T-helper 17 cell (primary cell): ENCODE measurements at regions not wholly inside any gene's neighbourhood (a gene's known extent, or its start where the extent isn't known, plus 50 kb on each side); places are given as distances from the start of the nearest gene placed in this dataset.
"Not testable (repeated sequence)": the region's sequence is repeated elsewhere in the genome, so short reads cannot be mapped to it uniquely, and the experiment has no call there.

Experiments
- ATAC-seq: fragments of 150-1000 bp; cut with Tn5 transposase; 2 replicates; pipeline ENCODE4 v1.10.0; 2021; ENCODE audit warnings: mild to moderate bottlenecking, moderate library complexity
- DNase-seq, 3 donors: peaks; one replicate each; pipeline versions ENCODE4 v3.0.0 to v3.0.0-alpha.2; 2020 to 2021
- H3K9me3 ChIP-seq: one replicate; pipeline ENCODE4 v1.7.0; 2013; ENCODE audit warnings: low read length, mild to moderate bottlenecking; ENCODE audit not compliant: control insufficient read depth, poor library complexity, severe bottlenecking
- H3K27ac Mint-ChIP-seq: one replicate; pipeline ENCODE4 v1.8.0; 2022; ENCODE audit warnings: mild to moderate bottlenecking, moderate library complexity, mixed read lengths
- H3K27me3 Mint-ChIP-seq: one replicate; pipeline ENCODE4 v1.8.0; 2022; ENCODE audit warnings: mixed read lengths
- H3K36me3 Mint-ChIP-seq: one replicate; pipeline ENCODE4 v1.8.0; 2022; ENCODE audit warnings: low read depth, mixed read lengths
- H3K4me1 Mint-ChIP-seq: one replicate; pipeline ENCODE4 v1.8.0; 2022; ENCODE audit warnings: mild to moderate bottlenecking, mixed read lengths
- H3K4me3 Mint-ChIP-seq: one replicate; pipeline ENCODE4 v1.8.0; 2022; ENCODE audit warnings: mild to moderate bottlenecking, moderate library complexity, mixed read lengths

DNA sequence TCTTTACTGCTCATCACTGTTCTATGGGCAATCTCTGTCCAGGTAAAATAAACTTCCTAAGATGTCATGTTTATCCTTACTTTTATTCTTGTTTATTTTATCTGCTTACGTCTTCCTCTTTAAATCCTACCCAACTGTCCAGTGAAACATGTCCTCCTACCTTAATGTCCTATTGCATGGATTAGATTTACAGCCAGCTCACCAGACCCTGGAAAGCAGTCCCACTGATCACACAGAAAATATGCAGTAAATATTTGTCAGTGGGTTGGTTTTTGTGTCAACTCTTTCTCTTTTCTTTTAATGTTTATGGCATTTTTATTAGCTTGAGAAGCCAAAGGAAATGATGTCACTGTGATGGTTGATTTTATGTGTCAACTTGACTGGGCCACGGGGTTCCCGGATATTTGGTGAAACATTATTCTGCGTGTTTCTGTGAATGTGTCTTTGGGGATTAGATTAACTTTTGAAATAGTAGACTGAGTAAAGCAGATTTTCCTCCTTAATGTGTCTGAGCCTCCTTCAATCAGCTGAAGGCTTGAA, 258.3 kb downstream of the SRGAP2C start:
- no peak overlapping the region for H3K27ac Mint-ChIP-seq
- ATAC-seq (no peak), DNase-seq (no peak)
- H3K4me3 Mint-ChIP-seq: no peak overlapping the region
- H3K4me1 Mint-ChIP-seq: peaks cover 12% of the 10 kb centered on the region
- peaks cover 2% of the 10 kb centered on the region for H3K36me3 Mint-ChIP-seq
- no peaks in the 10 kb centered on the region for H3K9me3 ChIP-seq
- H3K27me3 Mint-ChIP-seq: no peaks in the 10 kb centered on the region

DNA sequence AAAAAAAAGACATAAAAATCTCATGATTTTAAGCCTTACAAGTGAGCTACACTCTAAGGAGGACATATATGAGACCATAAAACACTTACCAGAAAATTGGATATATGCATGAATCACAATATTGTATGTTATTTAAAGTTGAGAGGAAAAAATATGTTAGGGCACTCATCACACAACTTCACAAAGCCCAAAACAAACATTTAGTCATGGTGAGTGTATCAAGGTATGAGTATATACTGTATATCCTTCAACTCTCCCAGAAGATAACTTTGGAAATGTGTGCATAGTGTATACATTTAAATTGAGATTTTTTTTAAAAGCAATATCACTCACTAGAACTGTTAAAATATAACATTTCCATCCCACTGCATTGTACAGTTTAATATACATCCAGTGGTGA, 259.3 kb downstream of the SRGAP2C start:
- no peaks in the 10 kb centered on the region for H3K9me3 ChIP-seq
- Mint-ChIP-seq H3K4me3 (no peak overlapping the region), H3K27ac (peak overlapping the region; percentile 14), H3K4me1 (peaks cover 14% of the 10 kb centered on the region), H3K27me3 (no peaks in the 10 kb centered on the region), H3K36me3 (peaks cover 2% of the 10 kb centered on the region)
- ATAC-seq (no peak), DNase-seq (no peak)

DNA sequence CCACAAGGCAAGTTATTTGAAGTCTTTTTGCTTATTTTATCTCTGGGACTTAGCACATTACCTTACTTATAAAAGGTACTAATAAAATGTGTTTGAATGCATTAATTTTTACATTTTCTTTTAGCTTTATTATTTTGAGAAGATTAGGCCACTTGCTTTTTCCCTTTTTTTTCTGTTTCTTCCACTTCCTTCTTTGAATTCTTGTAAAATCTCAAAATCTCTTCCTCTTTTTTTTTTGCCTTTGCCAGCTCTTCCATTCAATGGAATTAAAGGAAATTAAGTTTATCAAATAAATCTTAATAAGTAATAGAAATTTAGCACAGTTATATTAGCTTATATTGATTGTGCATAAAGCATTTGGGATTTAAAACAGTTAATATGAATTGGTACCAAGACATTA, 260.9 kb downstream of the SRGAP2C start:
- peaks cover 14% of the 10 kb centered on the region for H3K4me1 Mint-ChIP-seq
- peak overlapping the region; percentile 68 for H3K27ac Mint-ChIP-seq
- no peaks in the 10 kb centered on the region for H3K9me3 ChIP-seq
- no peak for ATAC-seq
- H3K4me3 Mint-ChIP-seq: no peak overlapping the region
- H3K36me3 Mint-ChIP-seq: peaks cover 2% of the 10 kb centered on the region
- no peak for DNase-seq
- H3K27me3 Mint-ChIP-seq: no peaks in the 10 kb centered on the region

DNA sequence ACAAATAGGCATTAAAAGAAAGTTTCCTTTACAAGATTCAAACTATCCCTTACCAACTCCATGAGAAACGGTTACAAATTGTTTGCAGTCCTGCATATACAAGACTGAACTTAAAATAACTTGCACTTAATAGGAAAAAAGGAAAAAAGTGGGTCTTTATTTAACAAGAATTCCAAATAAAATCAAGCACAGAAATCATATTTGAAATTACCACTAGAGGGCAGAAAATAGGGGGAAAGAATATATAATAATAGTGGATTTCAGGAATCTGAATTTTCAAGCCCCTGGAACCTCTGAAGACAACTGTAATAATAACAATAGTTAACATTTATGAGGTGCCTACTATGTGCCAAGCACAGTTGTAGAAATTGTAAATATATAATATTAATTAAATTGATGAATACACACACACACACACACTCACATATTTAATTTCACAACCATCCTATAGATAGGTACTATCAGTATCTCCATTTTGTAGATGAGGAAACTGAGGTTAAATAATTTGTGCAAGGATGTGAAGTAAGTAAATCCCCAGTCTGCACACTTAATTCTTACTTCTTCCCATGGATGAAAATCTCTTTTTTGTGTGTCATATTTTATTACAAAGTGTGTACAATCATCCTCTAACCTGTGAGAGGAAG, 262.6 kb downstream of the SRGAP2C start:
- not testable (repeated sequence) for H3K27me3 Mint-ChIP-seq, H3K4me3 Mint-ChIP-seq, ATAC-seq, H3K36me3 Mint-ChIP-seq, DNase-seq, H3K9me3 ChIP-seq
- peaks cover 14% of the 10 kb centered on the region for H3K4me1 Mint-ChIP-seq
- H3K27ac Mint-ChIP-seq: peak overlapping the region; percentile 45

DNA sequence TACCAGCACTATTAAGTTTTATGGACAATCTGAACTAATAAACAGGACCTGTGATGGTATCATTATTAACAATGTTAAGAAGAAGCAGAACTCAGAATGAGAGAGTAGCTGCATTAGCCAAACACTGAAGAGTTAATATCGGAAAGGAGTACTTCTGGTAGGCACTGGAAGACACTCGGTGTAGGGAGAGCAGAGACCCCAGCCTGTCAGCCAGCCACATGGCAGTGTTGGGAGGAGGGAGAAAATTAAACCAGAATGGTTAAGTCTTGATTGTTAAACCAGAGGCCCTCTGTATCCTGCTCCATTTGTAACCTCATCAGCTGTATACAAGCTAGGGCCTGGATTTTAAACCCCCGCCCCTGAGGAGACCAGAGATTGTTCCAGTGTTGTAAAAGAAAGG, 263.3 kb downstream of the SRGAP2C start:
- peak overlapping the region; percentile 68 for H3K27ac Mint-ChIP-seq

DNA sequence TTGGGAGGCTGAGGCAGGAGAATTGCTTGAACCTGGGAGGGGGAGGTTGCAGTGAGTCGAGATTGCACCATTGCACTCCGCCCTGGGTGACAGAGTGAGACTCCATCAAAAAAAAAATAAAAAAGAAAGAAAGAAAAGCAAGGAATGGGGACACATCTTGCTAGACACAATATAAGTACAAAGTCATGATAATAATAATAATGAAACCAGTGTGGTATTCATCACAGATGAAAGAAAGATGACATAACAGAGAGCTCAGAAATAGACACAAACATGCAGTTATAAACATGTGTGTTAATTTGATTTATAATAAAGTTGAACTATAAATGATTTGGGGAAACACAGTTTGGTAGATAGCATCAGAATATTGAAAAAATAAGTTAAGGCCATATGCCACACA, 264.1 kb downstream of the SRGAP2C start:
- ATAC-seq (no peak), DNase-seq (no peak)
- peaks cover 14% of the 10 kb centered on the region for H3K4me1 Mint-ChIP-seq
- no peaks in the 10 kb centered on the region for H3K27me3 Mint-ChIP-seq
- peaks cover 2% of the 10 kb centered on the region for H3K36me3 Mint-ChIP-seq
- peak overlapping the region; percentile 68 for H3K27ac Mint-ChIP-seq
- no peak overlapping the region for H3K4me3 Mint-ChIP-seq
- no peaks in the 10 kb centered on the region for H3K9me3 ChIP-seq

More for the DNA sequence above, 263.3 kb downstream of the SRGAP2C start:
- peaks cover 14% of the 10 kb centered on the region for H3K4me1 Mint-ChIP-seq
- not testable (repeated sequence) for H3K36me3 Mint-ChIP-seq, H3K9me3 ChIP-seq, DNase-seq, H3K27me3 Mint-ChIP-seq, H3K4me3 Mint-ChIP-seq, ATAC-seq

DNA sequence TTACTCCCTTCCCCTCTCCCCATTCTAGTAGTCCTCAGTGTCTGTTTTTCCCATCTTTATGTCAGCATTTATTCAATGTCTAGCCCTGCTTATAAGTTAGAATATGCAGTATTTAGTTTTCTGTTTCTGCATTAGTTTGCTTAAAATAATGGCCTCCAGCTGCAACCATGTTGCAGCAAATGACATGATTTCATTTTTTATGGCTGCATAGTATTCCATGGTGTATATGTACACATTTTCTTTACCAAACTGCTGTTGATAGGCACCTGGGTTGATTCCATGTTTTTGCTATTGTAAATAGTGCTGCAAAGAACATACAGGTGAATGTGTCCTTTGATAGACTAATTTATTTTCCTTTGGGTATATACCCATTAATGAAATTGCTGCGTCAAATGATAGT, 267.7 kb downstream of the SRGAP2C start:
- H3K27ac Mint-ChIP-seq: no peak overlapping the region
- no peak for DNase-seq
- H3K9me3 ChIP-seq: no peaks in the 10 kb centered on the region
- no peak for ATAC-seq
- peaks cover 7% of the 10 kb centered on the region for H3K4me1 Mint-ChIP-seq
- no peaks in the 10 kb centered on the region for H3K36me3 Mint-ChIP-seq
- H3K4me3 Mint-ChIP-seq: no peak overlapping the region
- no peaks in the 10 kb centered on the region for H3K27me3 Mint-ChIP-seq

DNA sequence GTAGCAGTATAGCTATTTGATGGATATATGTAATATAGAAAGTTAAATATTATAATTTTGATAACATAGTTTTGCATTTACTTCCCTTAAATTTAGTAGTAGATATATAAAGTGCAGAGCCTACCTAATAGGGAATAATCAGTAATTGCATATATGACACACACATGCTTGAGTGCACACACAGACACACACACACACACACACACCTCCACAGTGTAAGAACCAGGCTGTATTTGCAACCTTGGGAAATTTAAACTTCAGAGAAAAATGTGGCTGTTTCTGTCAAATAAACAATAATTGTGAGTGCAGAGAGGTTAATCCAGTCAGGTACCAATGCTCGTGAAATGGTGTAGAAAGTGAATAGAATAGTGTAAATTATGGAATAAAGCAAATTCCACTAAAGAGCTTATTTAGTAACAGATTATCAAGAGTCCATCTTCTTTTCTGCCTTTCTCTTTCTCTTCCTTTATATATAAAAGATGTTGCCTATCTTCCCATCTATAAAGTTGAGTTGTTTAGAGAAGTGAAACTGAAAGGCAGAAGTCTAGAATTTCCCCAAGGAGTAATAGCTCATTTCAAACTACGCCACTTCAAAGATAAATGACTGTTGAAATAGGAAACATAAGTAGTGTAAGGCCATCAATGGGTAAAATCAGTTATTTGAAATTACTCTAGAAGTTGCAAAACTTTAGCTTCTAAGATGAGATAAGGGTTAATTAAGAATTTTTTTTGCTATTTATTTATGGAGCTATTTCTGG, 273.7 kb downstream of the SRGAP2C start:
- H3K4me1 Mint-ChIP-seq: peaks cover 3% of the 10 kb centered on the region
- peak; percentile 95 for ATAC-seq
- peak overlapping the region; percentile 85 for H3K27ac Mint-ChIP-seq
- peak overlapping the region; percentile 81 for H3K4me3 Mint-ChIP-seq
- no peak for DNase-seq
- no peaks in the 10 kb centered on the region for H3K36me3 Mint-ChIP-seq
- H3K9me3 ChIP-seq: no peaks in the 10 kb centered on the region
- no peaks in the 10 kb centered on the region for H3K27me3 Mint-ChIP-seq

DNA sequence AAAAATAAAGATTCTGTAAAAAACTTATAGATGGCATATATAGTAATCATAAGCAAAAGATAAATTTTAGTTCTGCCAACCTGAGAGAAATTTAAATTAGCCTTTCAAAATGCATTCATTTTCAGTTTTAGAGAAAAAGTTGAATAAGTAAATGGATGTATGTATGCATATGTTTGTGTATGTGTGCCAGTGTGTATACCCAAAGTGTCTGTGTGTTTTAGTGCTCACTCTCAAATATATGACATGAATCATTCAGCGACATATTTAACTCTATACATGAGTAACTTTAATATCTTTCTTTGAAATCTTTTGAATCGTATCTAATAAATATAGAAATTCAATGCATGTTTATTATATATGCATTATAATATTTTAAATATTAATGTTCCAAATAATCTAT, 274.5 kb downstream of the SRGAP2C start:
- Mint-ChIP-seq H3K4me3 (no peak overlapping the region), H3K27ac (no peak overlapping the region), H3K27me3 (no peaks in the 10 kb centered on the region), H3K36me3 (no peaks in the 10 kb centered on the region), H3K4me1 (peaks cover 3% of the 10 kb centered on the region)
- ATAC-seq (no peak), DNase-seq (no peak)
- no peaks in the 10 kb centered on the region for H3K9me3 ChIP-seq

DNA sequence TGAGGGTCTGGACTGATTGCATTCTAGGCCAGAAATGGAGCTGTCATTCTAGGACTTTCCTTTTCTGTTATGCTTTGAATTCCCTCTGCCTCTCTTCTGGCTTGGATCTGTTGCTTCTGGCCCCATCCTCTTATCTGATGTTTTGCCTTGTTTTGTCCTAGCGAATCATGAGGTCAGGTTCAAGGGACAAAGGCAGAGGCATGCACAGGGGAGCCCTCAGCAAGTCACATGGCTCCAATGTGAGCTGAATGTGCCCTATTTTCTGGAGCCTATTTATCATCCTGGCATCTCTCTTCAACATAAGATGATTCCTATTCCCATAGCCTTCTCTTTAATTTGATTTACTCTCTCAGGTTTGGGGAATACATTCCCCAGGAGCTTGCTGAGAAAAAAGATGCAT, 284.6 kb downstream of the SRGAP2C start:
- not testable (repeated sequence) for H3K4me1 Mint-ChIP-seq, H3K4me3 Mint-ChIP-seq, H3K27ac Mint-ChIP-seq, H3K27me3 Mint-ChIP-seq, H3K36me3 Mint-ChIP-seq, H3K9me3 ChIP-seq, ATAC-seq, DNase-seq

DNA sequence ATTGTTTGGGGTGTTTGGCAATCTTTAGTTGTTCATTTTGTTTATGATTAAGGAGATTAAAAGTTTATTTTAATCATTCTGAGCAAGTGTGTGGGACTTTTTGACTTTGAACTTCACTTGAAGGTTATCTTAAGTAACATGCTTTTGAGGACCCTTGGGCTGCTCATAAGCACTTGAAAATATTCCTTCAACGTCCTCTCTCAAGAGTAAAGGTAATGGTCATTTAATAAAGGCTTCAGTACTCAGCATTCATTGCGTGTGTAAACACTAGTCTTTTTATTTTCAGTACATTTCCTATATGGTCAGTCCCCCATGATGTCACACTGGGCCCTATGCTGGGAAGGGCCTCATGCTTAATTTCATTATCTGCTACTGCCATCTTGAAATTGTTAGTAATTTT, 285.6 kb downstream of the SRGAP2C start:
- H3K27me3 Mint-ChIP-seq, ATAC-seq, H3K27ac Mint-ChIP-seq, H3K4me1 Mint-ChIP-seq, H3K36me3 Mint-ChIP-seq, DNase-seq, H3K4me3 Mint-ChIP-seq, H3K9me3 ChIP-seq: not testable (repeated sequence)

DNA sequence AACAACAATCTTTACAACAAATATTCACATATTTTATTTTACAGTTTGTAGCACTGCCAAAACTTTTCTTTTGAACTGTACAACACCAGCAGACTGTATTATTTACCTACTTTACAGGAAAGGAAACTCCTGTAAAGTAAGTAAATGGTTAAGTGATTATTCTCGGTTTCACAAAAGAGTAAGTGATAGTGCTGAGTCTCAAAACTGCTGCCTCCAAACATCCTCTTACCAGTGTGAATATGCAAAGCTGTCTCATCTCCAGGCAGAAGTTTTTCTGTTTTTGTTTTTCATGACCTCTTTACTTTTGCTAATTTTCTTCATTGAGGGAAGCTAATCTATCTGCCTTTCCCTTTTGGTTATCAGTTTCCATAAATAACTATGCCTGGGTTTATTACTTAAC, 286.7 kb downstream of the SRGAP2C start:
- no peak overlapping the region for H3K27ac Mint-ChIP-seq
- H3K36me3 Mint-ChIP-seq: no peaks in the 10 kb centered on the region
- DNase-seq (no peak), ATAC-seq (no peak)
- H3K9me3 ChIP-seq: no peaks in the 10 kb centered on the region
- H3K4me3 Mint-ChIP-seq: no peak overlapping the region
- H3K4me1 Mint-ChIP-seq: peaks cover 2% of the 10 kb centered on the region
- H3K27me3 Mint-ChIP-seq: no peaks in the 10 kb centered on the region

DNA sequence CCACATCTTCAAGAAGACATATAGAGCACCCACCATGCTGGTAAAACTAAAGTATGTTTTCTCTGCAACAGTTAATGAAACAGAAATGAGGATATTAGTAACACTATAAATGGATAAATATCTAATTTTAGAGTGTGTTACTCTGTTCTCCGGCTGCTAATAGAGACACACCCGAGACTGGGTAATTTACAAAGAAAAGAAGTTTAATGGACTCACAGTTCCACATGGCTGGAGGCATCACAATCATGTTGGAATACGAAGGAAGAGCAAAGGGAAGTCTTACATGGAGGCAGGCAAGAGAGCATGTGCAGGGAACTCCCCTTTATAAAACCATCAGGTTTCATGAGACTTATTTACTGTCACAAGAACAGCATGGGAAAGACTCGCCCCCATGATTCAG, 287.2 kb downstream of the SRGAP2C start:
- ATAC-seq (no peak), DNase-seq (no peak)
- H3K4me3 Mint-ChIP-seq: no peak overlapping the region
- H3K9me3 ChIP-seq: no peaks in the 10 kb centered on the region
- peaks cover 2% of the 10 kb centered on the region for H3K4me1 Mint-ChIP-seq
- no peak overlapping the region for H3K27ac Mint-ChIP-seq
- no peaks in the 10 kb centered on the region for H3K27me3 Mint-ChIP-seq
- H3K36me3 Mint-ChIP-seq: no peaks in the 10 kb centered on the region

DNA sequence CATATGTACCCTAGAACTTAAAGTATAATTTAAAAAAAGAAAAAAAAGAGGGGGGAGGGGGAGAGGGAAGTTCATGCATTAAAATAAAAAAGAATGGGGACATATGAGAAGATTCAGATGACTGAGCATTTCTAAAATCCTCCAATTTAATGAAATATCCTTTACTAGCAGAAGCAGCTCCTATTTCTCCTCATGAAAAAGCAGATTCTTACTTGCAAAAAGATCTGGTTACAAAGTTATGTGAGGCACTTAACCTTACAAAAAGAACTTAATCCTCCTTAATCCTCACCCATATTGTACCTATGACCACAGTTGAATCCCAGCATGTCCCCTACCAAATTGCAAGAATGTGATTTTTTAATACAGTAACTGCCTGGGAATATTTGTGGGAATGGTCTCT, 298.5 kb downstream of the SRGAP2C start:
- Mint-ChIP-seq H3K4me3 (no peak overlapping the region), H3K4me1 (no peaks in the 10 kb centered on the region), H3K36me3 (no peaks in the 10 kb centered on the region), H3K27me3 (no peaks in the 10 kb centered on the region), H3K27ac (no peak overlapping the region)
- H3K9me3 ChIP-seq: no peaks in the 10 kb centered on the region
- DNase-seq (no peak), ATAC-seq (no peak)
